HG03442 (cell line): ENCODE measurements at regions not wholly inside any gene's neighbourhood (a gene's known extent, or its start where the extent isn't known, plus 50 kb on each side); places are given as distances from the start of the nearest gene placed in this dataset.
"Not testable (repeated sequence)": the region's sequence is repeated elsewhere in the genome, so short reads cannot be mapped to it uniquely, and the experiment has no call there.

Source experiments
- ATAC-seq: cut with Tn5 transposase; IDR thresholded peaks from one replicate; pipeline ENCODE4 v1.9.1; 2021; ENCODE audit warnings: mild to moderate bottlenecking, moderate library complexity; ENCODE audit not compliant: unreplicated experiment

DNA sequence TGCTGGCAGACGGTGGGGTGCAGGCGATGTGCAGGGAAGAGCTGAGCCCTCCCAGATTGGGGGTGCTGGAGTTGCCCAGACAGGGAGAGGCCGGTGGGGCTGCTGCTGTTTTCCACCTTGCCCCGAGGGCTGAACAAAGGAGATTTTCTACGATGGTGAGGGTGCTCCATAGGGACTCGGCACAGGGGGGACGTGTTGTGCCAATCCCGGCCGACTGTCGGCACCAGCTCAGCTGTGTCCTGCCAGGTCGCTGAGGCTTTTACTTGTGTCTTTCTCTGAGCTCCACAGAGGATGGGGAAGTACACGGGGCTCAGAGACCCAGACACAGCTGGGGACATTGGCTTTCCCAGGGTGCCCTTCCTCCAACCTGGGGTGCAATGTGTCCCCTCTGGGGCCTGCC, 816.8 kb downstream of the BRD1 start:
- ATAC-seq, result no peak

DNA sequence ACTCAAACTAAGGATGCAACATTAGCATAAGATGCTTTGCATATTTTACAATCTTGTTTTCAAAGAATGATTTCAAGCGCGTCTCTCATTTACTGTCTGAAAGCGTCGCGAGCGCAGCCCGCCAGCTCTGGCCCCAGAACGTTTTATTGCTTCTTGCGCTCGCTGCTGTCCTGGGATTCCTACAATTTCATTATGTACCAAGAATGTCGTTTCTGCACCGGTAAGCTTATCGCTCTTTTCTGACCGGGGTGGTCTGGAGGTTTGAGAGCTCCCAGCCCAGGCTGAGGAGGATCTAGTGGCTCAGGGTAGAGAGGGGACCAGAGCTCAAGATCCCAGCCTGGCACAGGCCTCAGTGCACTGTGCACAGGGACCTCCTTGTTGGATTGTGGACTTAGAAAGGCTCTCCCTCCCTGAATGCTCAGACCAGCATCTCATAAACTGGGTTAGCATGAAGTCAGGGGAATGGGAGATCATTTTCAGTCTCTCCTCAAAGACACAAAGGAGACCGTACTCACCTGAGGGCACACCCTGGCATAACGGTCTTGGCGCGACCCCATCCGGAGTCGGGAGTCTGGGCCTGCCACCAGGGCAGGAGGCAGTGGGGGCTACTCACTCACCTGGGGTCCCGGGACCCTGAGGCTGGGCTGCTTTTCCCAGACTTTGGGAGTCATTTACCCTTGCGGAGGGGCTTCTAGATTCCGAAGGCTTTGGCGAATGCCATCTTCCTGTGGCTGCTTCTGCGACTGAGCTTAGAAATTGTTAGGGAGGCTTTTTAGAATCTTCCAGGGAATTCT, 817.4 kb downstream of the BRD1 start:
- ATAC-seq, result no peak

DNA sequence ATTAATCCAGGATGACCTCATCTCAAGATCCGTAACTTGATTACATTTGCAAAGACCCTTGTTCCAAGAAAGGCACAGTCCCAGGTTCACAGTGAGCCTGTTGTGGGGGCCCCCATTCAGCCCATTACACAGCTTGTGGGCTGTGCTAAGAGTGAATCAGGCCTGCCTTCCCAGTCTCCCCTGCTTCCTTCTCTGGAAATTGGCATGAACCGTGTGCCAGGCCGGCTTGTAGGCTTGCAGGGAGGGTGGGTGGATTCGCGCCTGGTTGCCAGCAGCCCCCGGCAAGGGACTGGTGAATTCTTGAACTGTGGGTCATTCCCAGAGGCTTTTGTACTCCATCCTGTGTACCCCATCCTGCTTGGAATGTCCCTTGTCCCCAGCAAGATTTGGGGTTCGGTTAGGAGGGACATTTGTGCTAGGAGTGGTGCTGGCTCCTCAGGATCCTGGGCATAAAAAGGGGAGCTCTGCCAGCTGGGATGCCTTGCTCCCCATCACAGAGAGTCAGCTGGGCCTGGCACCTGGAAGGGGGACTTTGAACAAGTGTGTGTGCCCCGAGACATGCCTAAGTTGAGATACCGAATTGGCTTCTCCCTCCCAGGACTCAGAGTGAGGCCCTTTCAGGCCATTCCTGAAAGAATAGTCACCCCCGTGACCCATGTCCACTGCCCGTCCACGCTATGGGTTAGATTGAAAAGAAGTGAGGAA, 818.2 kb downstream of the BRD1 start:
- ATAC-seq, result no peak

DNA sequence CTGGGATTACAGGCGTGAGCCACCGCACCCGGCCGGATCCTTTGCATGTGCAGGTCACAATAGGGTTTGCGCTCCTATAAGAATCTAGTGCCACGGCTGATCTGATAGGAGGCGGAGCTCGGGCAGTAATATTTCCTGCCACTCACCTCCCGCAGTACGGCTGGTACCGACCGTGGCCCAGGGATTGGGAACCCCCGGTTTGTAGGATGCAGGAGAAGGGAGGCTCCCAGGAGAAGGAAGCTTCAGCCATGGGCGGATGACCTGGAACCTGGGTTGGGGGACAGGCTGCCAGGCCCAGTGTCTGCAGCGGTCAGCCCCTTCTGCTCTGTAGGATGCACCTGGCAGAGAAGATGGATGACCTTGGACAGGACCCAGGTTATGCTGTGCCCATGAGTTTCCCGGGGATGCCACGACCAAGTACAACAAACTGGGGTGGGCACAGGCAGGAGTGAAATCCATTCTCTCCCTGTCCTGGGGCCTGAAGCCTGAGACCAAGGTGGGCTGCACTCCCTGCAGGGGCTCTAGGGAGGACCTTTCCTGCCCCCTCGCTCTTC, 818.9 kb downstream of the BRD1 start:
- no peak for ATAC-seq

DNA sequence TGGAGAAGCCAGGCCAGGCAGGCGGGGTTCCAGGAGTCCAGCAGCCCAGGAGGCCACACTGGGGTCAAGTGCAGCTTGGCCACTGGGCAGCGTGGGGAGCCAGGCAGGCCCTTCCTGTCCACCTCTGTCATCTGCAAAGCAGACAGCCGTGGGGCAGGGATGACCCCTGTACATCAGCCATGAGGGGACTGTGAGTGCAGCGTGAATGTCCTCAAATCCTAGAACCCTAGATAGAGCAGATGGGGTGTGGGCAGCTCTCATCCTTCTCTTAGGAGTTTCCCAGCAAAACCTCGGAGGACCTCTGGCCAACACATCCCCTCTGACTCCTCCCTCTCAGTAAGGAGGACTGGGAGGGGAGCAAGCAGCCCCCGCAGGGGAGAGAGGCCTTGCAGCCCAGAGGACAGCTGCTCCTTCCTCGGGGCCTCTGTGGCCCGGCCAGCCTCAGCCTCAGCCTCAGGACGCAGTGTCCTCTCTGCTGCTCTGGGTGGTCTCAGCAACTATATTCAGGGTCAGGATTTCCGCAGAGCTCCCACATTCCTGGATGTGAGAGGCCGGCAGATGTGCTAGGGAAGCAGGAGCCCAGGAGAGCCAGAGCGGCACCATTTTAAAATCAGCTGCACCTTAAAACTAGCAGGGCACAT, 820.5 kb downstream of the BRD1 start:
- no peak for ATAC-seq

DNA sequence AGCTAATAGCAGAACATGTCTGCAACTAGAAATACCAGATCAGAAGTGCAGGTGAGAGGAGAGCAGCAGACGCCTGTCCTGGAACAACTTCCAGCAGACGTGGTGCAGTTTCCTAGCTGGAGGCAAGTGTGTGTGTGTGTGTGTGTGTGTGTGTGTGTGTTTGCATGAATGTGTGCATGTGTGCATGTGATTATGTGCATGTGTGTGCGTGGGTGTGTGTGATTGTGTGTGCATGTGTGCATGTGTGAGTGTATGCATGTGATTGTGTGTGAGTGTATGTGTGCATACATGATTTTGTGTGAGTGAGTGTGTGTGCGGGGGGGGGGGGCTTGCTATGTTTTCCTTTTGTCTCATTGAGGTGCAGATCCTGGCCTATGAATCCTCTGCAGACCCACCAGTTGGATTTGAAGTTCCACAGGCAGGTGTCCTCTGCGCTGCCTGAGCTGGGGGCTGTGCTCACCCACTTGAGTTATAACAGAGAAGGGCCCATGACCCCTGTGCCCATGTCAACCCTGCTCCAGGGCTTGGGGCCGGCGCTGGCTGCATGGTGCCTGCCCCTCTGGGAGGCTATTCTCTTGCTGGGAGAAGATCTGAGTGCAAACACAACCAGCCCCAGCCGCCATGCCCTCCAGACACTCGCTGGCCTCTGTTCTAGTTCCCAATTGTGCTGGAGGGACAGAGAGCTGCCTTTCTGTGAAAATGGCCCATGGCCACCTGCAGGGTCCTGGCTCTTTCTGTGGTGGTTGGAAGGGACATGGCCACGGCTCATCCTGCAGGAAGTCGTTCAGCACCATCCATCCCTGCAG, 821.3 kb downstream of the BRD1 start:
- ATAC-seq, result no peak

DNA sequence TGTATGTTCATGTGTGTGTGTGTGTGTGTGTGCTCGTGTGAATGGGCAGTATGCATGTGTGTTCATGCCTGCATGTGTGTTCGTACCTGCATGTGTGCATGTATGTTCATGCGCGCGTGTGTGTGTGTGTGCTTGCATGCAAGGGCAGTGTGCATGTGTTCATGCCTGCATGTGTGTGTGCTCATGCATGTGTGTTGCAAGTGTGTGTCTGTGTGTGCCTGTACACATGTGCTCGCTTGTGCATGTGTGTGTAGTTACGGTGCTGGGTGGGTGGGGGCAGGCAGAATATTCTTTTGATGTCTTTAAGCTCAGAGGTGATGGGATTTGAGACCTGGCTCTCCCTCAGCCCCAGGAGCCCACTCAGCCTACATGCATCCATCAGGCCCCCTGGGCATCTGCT, 822.1 kb downstream of the BRD1 start:
- ATAC-seq, result no peak

DNA sequence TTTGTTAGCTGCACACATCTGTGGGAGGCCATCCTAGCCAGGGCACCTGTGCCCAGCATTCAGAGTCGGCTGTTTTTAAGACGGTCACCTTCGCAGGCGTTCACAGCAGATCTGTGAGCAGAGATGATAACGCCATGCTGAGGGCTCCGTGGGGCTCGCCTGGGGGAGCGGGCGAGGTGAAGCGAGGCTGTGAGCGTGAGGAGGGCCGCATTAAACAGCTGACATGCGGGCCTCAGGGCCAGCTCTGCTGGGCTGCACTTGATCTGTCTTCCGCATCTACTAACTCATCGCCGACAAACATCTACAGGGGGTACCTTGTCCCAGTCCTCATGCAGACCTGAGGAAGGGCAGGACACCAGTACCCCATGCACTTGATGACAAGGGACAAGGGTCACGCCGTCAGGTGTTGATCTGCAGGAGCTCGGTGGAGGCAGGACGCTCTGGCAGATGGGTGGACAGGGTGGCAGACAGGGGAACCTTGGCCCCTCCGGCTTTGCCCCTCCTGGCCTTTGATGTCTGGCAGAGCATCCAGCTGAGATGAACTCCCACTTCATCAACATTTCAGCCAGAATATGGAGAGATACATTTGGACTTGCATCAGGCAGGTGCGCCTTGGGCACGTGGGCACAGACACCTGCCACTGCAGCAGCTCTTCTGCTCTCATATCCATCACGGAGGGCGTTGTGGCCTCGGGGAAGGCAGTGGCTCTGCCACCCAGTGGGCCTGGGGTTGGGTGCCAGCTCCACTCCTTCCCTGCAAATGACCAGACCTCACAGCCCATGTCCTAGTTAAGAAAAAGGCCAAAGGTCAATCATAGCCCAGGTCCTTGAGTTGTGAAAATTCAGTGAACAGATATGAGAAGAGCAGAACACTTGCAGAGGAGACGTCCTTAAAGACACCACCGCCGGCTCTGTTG, 822.9 kb downstream of the BRD1 start:
- ATAC-seq, result no peak

DNA sequence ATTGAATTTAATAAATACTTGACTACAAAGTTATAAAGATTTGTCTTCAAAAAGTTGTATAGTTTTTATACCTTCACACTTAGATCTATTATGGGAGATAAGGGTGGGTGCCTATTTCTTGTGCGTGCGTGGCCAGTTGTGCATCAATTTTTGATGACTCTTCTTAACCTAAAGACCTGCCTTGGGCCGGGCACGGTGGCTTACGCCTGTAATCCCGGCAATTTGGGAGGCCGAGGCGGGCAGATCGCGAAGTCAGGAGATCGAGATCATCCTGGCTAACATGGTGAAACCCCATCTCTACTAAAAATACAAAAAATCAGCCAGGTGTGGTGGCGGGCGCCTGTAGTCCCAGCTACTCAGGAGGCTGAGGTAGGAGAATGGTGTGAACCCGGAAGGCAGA, 830.1 kb downstream of the BRD1 start:
- ATAC-seq, result not testable (repeated sequence)

DNA sequence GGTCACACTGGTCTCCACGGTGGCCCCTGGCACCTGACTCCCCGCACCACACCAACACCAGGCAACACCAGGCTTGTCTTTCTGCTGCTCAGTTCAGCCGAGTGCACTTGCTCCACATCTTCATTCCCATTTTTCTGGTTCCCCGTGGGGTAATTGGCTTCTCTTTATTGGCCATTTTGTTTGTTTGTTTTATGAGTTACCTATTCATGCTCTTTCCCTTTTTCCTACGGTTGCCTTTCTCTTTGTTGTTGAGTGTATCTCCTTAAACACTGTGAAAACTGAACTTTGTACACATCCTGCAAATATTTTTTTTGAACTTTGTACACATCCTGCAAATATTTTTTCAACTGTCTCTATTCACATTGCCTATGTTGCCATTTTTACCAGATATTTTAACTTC, 834.0 kb downstream of the BRD1 start:
- no peak for ATAC-seq

DNA sequence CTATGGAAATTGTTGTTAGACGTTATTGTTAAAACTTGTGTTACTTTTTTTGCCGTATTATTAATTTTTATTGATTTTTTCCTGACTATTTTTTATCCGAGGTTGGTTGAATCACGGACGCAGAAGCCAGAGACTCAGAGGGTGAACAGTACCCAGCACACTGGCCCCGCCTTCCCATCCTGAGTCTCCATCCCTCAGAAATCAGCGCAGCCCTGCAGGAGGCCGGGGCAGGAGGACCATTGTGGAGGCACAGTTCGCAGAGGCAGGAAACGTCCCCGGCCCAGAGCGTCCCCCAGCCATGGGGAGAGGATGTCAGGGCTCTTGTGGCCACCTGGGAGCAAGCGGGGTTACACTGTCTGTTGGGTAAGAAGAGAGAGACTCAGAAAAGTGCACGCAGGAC, 843.0 kb downstream of the BRD1 start:
- ATAC-seq, result no peak

DNA sequence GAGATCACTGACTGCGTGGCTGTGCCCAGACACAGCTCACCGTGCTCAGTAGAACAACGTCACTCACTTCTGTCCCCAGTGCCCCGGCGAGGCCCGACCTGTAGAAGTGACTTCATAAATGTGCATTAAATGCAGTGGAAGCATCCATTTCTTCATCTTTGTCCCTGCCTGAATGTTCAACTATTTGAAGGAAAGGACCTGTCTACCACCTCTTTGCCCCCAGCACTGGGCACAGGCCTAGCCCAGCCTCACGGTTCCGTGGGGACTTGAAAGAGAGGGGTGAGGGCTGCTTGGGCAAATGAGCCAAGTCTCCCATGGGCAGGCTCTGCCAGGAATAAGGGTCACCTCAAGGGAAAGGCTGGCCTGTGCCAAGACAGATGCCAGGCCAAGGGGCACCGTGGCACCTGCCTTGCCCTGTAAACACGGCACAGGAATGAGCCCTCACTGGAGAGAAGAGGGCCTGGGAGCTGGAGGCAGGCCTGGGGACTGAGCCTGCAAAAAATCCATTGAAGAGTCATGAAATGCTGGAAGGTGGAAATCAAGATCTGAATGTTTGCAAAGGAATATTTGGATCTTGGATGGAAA, 845.3 kb downstream of the BRD1 start:
- ATAC-seq, result no peak

DNA sequence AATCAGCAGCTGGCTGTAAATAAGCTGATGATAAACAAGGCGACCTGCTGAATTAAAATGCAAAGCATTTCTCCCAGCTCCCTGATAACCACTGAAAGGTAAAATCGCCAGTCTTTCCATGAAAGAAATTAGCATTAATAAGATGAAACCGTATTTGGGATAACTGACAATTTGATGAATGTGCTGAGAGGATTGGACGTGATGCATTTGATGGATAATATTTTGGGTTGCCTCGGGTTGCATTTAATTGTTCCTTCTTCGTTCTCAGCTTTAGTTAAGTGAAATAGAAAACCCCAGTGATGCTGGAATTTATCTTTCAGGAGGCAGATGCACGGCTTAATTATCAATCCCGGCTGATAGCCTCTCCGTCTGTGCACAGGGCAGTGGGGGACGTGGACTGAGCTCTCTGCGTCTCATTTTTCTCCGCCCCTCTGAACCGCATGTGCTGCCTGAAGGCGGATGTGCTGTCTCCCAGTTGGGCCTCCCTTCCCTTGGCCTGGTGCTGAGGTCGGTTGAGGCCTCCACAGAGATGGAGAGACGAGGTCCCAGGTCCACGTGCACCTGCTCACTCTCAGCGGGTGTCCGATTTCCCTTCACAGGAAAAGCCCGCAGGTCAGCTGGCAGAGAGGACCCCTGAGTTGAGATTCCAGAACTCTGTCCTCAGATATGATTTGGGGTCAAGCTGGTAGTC, 846.2 kb downstream of the BRD1 start:
- ATAC-seq, result no peak

DNA sequence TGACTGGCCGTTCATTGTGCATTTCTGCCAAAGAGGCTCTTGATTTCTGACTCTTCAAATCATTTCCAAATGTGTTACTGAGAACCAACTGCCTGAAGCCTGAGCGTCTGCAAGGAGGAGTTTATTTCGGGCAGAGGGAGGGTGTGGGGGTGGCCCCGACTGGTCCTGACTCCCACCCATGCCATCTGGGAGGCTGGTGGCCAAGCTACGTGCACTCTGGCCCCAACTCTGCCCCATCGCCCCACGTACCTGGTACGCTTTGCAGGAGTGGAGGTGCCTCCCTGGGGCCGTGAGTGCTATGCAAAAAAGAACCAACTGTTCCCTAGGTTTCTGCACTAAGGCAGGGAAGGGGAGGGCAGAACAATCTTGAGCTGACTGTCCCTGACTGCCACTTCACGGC, 846.8 kb downstream of the BRD1 start:
- no peak for ATAC-seq

DNA sequence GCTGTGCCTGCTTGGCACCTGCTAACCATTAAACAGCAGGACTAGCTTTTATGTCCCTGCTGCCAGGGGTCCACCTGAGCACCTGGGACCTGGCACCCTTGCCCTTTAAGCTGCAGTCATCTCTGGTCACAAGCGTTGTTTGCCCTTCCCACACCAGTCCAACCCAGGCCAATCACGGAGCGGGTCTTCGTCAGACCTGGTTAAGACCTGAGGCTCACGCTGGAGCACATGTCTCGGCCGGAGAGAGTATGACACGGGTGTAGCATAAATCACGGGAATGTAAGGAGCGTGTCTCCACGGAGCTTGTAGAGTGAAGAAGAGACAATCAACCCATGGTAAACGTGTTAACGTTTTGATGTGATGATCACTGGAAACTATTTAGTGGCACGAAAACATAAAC, 847.3 kb downstream of the BRD1 start:
- ATAC-seq, result no peak

DNA sequence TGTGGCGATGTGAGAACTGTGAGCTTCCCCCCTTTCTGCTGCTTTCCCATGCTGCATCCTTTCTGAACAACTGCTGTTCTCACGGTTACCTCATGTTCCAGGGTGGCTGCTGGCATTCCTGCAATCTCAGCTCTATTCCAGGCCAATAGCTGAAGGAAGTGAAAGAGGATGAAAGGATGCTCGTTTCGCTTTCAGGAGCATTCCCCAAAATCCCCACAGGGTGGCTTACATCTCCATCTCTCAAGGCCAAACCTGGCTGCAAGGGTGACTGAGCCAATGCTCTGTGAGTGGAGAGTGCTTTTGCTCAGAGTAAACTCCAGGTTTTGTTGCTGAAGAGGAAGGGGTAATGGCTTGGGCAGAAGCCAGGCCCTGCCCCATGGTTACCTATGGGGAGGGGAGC, 848.2 kb downstream of the BRD1 start:
- ATAC-seq, result no peak

DNA sequence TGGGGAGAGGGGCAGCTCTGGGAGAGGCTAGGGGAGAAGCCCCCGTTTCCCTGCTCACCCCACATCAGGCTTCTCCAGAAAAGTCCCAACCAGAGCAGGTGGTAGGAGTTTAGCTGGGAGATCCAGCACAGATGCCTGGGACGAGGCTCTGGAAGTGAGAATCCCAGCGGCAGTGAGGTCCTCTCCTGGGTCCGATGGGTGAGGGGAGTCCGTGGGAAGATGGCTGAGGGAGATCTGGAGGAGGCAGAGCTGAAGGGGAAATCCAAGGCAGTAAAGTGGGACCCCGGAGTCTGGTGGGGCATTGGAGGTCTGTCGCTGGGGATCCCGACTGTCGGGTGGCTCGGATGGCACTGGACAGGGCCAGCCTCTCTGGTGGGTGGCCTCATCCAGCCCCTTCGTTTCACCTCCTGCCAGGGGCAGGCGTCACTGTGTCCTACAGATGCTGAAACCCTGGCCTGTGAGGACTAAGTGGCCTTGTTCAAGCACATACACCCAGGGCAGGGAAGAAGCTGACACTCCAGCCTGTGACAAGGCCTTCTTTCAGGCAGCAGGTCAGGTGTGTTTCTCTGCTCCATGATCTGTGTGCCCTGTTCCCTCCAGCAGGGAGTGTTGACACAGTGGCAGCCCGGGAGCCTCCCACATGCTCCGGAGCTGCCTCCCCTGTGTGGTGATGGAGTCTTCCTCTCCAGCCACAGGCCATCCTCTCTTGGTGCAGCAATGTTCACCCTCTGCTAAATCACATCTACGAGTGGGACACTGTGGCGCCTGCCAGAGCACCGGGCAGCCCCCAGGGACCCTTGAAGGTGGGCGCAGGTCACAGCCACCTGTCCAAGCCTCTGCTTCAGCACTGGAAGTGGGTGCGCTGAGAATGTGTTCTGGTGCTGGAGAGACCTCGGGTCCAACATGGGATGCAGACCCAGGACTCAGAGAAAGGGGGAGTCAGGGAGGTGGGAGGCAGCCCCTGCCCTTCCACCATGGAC, 850.8 kb downstream of the BRD1 start:
- ATAC-seq, result no peak

DNA sequence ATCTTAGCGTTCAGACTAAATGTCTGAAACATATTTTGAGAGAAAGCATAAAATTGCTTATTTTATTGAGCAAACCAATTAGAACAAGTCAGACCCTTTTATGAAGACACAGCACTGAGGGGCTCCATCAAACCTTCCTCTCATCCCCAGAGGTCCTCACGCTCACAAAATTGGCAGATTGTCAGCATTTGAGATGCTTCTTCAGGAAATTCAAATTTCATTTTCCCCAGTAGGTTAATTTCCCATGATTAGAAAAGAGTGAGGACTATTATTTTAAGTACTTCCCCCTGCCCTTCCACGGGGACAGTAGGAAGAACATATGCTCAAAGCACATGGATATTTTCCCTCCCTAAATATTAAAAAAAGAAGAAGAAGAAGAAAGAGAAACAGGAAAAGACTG, 851.8 kb downstream of the BRD1 start:
- ATAC-seq, result no peak
